ENCODE measurements at regions not wholly inside any gene's neighbourhood (a gene's known extent, or its start where the extent isn't known, plus 50 kb on each side); places are given as distances from the start of the nearest gene placed in this dataset.
A peak's percentile ranks its signal among the peaks of the same experiment; 100 is the strongest.

DNA sequence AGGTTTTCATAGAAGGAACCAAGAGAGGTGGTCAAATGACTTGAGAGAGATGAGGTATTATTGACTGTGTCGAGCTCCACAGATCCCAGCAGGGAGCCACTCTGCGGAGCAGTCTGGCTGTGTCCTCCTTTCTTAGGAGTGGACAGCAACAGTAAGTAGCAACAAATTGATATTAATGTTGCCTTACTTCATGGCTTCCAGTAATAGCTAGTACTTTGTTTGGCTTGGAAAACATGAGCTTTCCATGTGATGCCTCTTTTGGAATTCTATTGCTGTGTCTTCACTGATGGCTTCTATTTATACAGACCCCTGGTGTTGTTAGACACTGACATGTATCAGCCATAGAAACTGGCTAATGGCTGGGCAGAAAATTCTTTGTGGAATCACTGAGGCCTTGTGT, 531.2 kb upstream of the CCDC196 start:
- DNase-seq (ENCODE audit: low spot score): no peak
- Mint-ChIP-seq H3K9me3 (ENCODE audit: low read depth) (no peaks in the 10 kb centered on the region), H3K27me3 (ENCODE audit: low read depth) (peaks cover 5% of the 10 kb centered on the region)

GRCh38 chr14:65957631-65958205, 528.5 kb upstream of the CCDC196 start:
- Mint-ChIP-seq H3K27ac (ENCODE audit: unreplicated experiment) (no peak overlapping the region), H3K4me1 (ENCODE audit: low read depth) (no peaks in the 10 kb centered on the region)

More for the DNA sequence above, 531.2 kb upstream of the CCDC196 start:
- Mint-ChIP-seq H3K36me3 (ENCODE audit: low read depth) (no peaks in the 10 kb centered on the region), H3K4me1 (ENCODE audit: low read depth) (no peaks in the 10 kb centered on the region), H3K4me3 (ENCODE audit: unreplicated experiment) (no peak overlapping the region), H3K27ac (ENCODE audit: unreplicated experiment) (no peak overlapping the region)
- TF ChIP-seq CTCF (IDR thresholded peaks at IDR 0.05): no peak

GRCh38 chr14:65958664-65959562, 527.3 kb upstream of the CCDC196 start:
- Mint-ChIP-seq H3K27ac (ENCODE audit: unreplicated experiment) (no peak overlapping the region), H3K4me1 (ENCODE audit: low read depth) (no peaks in the 10 kb centered on the region), H3K27me3 (ENCODE audit: low read depth) (peaks cover 2% of the 10 kb centered on the region), H3K36me3 (ENCODE audit: low read depth) (no peaks in the 10 kb centered on the region), H3K4me3 (ENCODE audit: unreplicated experiment) (no peak overlapping the region), H3K9me3 (ENCODE audit: low read depth) (no peaks in the 10 kb centered on the region)
- DNase-seq (ENCODE audit: low spot score): peak; percentile 65
- TF ChIP-seq CTCF (IDR thresholded peaks at IDR 0.05): peak; percentile 80

More at GRCh38 chr14:65957631-65958205, 528.5 kb upstream of the CCDC196 start:
- H3K36me3 Mint-ChIP-seq (ENCODE audit: low read depth): no peaks in the 10 kb centered on the region
- no peak for DNase-seq (ENCODE audit: low spot score)
- H3K9me3 Mint-ChIP-seq (ENCODE audit: low read depth): no peaks in the 10 kb centered on the region
- peaks cover 2% of the 10 kb centered on the region for H3K27me3 Mint-ChIP-seq (ENCODE audit: low read depth)
- no peak overlapping the region for H3K4me3 Mint-ChIP-seq (ENCODE audit: unreplicated experiment)
- no peak for TF ChIP-seq CTCF (IDR thresholded peaks at IDR 0.05)

- Mint-ChIP-seq H3K4me3 (ENCODE audit: unreplicated experiment) (no peak overlapping the region), H3K27me3 (ENCODE audit: low read depth) (peaks cover 2% of the 10 kb centered on the region), H3K4me1 (ENCODE audit: low read depth) (no peaks in the 10 kb centered on the region), H3K9me3 (ENCODE audit: low read depth) (no peaks in the 10 kb centered on the region), H3K36me3 (ENCODE audit: low read depth) (no peaks in the 10 kb centered on the region), H3K27ac (ENCODE audit: unreplicated experiment) (no peak overlapping the region)
- no peak for DNase-seq (ENCODE audit: low spot score)
- peak; percentile 61 for TF ChIP-seq CTCF (IDR thresholded peaks at IDR 0.05)
These were observed 526.6 kb upstream of the CCDC196 start for GRCh38 chr14:65959563-65960024.

DNA sequence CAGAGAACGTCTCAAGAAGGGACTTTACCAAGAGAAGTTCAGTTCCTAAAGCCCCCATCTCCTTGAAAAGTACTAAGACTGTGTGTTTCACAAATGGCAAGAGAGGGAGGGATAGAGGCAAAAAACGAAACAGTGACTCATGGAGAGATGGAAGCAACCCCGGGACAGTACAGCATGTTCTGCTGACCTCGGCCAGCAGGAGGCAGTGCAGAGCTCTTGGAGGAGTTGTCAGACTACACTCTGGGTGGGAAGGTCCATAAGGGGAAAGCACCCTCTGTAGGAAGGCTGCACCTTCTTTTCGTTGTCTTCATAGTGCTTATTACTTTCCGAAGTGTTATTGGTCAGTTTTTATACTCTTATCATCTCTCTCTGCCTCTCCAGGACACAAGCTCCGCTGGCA, 525.2 kb upstream of the CCDC196 start:
- H3K27ac Mint-ChIP-seq (ENCODE audit: unreplicated experiment): no peak overlapping the region
- no peaks in the 10 kb centered on the region for H3K9me3 Mint-ChIP-seq (ENCODE audit: low read depth)
- peak; percentile 63 for TF ChIP-seq CTCF (IDR thresholded peaks at IDR 0.05)
- peaks cover 4% of the 10 kb centered on the region for H3K27me3 Mint-ChIP-seq (ENCODE audit: low read depth)
- no peak for DNase-seq (ENCODE audit: low spot score)
- H3K36me3 Mint-ChIP-seq (ENCODE audit: low read depth): no peaks in the 10 kb centered on the region
- H3K4me1 Mint-ChIP-seq (ENCODE audit: low read depth): no peaks in the 10 kb centered on the region
- H3K4me3 Mint-ChIP-seq (ENCODE audit: unreplicated experiment): no peak overlapping the region

Data from chondrocyte (in vitro differentiated cells).